ENCODE measurements at regions not wholly inside any gene's neighbourhood (a gene's known extent, or its start where the extent isn't known, plus 50 kb on each side); places are given as distances from the start of the nearest gene placed in this dataset.

DNA sequence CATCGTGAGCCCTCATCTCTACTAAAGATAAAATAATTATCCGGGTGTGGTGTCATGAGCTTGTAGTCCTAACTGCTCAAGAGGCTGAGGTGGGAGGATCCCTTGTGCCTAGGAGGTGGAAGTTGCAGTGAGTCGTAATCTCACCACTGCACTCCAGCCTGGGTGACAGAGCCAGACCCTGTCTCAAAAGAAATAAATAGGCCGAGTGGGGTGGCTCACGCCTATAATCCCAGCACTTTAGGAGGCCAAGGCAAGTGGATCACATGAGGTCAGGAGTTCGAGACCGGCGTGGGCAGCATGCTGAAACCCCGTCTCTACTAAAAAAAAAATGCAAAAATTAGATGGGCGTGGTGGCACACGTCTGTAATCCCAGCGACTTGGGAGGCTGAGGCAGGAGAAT lies 70.9 kb downstream of the RESF1 start:
- intact Hi-C loops (cut with micrococcal nuclease; ENCODE audit: unreplicated experiment): no loop called here
- FAIRE-seq: no peak
- no peaks in the 10 kb centered on the region for H3K9me3 ChIP-seq (replicated peaks; ENCODE audit: control insufficient read depth, insufficient read depth, low read length)
- no peaks in the 10 kb centered on the region for H4K20me1 ChIP-seq (ENCODE audit: control insufficient read depth, insufficient read depth)
- POLR2A ChIA-PET: no interaction called here
- BruUV-seq (replicated peaks): no TSS peak
- no peak overlapping the region for H3K9ac ChIP-seq (ENCODE audit: control insufficient read depth, insufficient read depth, low read length)
- H3K36me3 ChIP-seq (ENCODE audit: control insufficient read depth in 2 of 2, insufficient read depth in 2 of 2, low read length in 1 of 2): no peaks in the 10 kb centered on the region
- no peak for ATAC-seq
- RAD21 ChIA-PET (ENCODE audit: unreplicated experiment): no interaction called here
- H3K27me3 ChIP-seq (replicated peaks in 1 of 2; ENCODE audit: control insufficient read depth in 2 of 2, insufficient read depth in 2 of 2, low read length in 1 of 2): no peaks in the 10 kb centered on the region
- no peaks in the 10 kb centered on the region; the same call in 1 of the 2 replicates for H3K4me1 ChIP-seq (ENCODE audit: control insufficient read depth, insufficient read depth, low read length)
- WGBS (ENCODE audit: insufficient coverage, insufficient replicate concordance, low lambda C conversion rate, missing lambda C conversion rate): 70% methylated on average over 12 of the region's 12 CpGs
- TF ChIP-seq SIX5 (IDR thresholded peaks at IDR 0.05; ENCODE audit: low read depth, low read length, severe bottlenecking) (no peak), RAD21 (IDR thresholded peaks at IDR 0.05; ENCODE audit: insufficient read depth, low read depth, low read length) (no peak), RUNX3 (IDR thresholded peaks at IDR 0.05; ENCODE audit: low read length) (no peak), ETV6 (conservative IDR thresholded peaks at IDR 0.05 in 1 of 2, IDR thresholded peaks at IDR 0.05 in 1 of 2; ENCODE audit: borderline replicate concordance in 1 of 2, low read depth in 1 of 2) (no peak), ZNF217 (IDR thresholded peaks at IDR 0.05) (no peak), TCF12 (IDR thresholded peaks at IDR 0.05; ENCODE audit: low read depth, low read length) (no peak)
- TF ChIP-seq, protein P1, sequence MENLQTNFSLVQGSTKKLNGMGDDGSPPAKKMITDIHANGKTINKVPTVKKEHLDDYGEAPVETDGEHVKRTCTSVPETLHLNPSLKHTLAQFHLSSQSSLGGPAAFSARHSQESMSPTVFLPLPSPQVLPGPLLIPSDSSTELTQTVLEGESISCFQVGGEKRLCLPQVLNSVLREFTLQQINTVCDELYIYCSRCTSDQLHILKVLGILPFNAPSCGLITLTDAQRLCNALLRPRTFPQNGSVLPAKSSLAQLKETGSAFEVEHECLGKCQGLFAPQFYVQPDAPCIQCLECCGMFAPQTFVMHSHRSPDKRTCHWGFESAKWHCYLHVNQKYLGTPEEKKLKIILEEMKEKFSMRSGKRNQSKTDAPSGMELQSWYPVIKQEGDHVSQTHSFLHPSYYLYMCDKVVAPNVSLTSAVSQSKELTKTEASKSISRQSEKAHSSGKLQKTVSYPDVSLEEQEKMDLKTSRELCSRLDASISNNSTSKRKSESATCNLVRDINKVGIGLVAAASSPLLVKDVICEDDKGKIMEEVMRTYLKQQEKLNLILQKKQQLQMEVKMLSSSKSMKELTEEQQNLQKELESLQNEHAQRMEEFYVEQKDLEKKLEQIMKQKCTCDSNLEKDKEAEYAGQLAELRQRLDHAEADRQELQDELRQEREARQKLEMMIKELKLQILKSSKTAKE (IDR thresholded peaks at IDR 0.05; ENCODE audit: low read depth, poor library complexity, severe bottlenecking): no peak
- TF ChIP-seq, protein P2, sequence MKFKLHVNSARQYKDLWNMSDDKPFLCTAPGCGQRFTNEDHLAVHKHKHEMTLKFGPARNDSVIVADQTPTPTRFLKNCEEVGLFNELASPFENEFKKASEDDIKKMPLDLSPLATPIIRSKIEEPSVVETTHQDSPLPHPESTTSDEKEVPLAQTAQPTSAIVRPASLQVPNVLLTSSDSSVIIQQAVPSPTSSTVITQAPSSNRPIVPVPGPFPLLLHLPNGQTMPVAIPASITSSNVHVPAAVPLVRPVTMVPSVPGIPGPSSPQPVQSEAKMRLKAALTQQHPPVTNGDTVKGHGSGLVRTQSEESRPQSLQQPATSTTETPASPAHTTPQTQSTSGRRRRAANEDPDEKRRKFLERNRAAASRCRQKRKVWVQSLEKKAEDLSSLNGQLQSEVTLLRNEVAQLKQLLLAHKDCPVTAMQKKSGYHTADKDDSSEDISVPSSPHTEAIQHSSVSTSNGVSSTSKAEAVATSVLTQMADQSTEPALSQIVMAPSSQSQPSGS (IDR thresholded peaks at IDR 0.05; ENCODE audit: low read length): no peak
- TF ChIP-seq, protein P3, sequence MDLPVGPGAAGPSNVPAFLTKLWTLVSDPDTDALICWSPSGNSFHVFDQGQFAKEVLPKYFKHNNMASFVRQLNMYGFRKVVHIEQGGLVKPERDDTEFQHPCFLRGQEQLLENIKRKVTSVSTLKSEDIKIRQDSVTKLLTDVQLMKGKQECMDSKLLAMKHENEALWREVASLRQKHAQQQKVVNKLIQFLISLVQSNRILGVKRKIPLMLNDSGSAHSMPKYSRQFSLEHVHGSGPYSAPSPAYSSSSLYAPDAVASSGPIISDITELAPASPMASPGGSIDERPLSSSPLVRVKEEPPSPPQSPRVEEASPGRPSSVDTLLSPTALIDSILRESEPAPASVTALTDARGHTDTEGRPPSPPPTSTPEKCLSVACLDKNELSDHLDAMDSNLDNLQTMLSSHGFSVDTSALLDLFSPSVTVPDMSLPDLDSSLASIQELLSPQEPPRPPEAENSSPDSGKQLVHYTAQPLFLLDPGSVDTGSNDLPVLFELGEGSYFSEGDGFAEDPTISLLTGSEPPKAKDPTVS (IDR thresholded peaks at IDR 0.05; ENCODE audit: low read depth, low read length): no peak
- TF ChIP-seq, protein P4, sequence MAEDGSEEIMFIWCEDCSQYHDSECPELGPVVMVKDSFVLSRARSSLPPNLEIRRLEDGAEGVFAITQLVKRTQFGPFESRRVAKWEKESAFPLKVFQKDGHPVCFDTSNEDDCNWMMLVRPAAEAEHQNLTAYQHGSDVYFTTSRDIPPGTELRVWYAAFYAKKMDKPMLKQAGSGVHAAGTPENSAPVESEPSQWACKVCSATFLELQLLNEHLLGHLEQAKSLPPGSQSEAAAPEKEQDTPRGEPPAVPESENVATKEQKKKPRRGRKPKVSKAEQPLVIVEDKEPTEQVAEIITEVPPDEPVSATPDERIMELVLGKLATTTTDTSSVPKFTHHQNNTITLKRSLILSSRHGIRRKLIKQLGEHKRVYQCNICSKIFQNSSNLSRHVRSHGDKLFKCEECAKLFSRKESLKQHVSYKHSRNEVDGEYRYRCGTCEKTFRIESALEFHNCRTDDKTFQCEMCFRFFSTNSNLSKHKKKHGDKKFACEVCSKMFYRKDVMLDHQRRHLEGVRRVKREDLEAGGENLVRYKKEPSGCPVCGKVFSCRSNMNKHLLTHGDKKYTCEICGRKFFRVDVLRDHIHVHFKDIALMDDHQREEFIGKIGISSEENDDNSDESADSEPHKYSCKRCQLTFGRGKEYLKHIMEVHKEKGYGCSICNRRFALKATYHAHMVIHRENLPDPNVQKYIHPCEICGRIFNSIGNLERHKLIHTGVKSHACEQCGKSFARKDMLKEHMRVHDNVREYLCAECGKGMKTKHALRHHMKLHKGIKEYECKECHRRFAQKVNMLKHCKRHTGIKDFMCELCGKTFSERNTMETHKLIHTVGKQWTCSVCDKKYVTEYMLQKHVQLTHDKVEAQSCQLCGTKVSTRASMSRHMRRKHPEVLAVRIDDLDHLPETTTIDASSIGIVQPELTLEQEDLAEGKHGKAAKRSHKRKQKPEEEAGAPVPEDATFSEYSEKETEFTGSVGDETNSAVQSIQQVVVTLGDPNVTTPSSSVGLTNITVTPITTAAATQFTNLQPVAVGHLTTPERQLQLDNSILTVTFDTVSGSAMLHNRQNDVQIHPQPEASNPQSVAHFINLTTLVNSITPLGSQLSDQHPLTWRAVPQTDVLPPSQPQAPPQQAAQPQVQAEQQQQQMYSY (CRISPR knock-in tag; IDR thresholded peaks at IDR 0.05): no peak
- no peak overlapping the region for H2AFZ ChIP-seq (ENCODE audit: control insufficient read depth, low read depth, low read length)
- H3K27ac ChIP-seq (ENCODE audit: control insufficient read depth, insufficient read depth): no peak overlapping the region
- no peak overlapping the region for H3K4me2 ChIP-seq (ENCODE audit: control insufficient read depth, insufficient read depth)
- SMC1A ChIA-PET (ENCODE audit: uncharacterized antibody, unreplicated experiment): interaction anchor here (1.0 kb wide), 1 partner anchor 20 kb away, joined by 3 read pairs; no protein-coding TSS in a partner anchor
- no peak for DNase-seq (ENCODE audit: low read depth, low spot score)
- H3K79me2 ChIP-seq (ENCODE audit: control insufficient read depth, insufficient read depth, low read length): no peaks in the 10 kb centered on the region
- in situ Hi-C loops (cut with MboI): no loop called here
- no peak overlapping the region for H3K4me3 ChIP-seq
- CTCF ChIA-PET: interaction anchor here (0.7 kb wide), 1 partner anchor 878 kb away, joined by 5 read pairs; no protein-coding TSS in a partner anchor

Measured in GM12878 (cell line).